Parathyroid adenoma (tissue), 2 donors: ENCODE measurements at regions not wholly inside any gene's neighbourhood (a gene's known extent, or its start where the extent isn't known, plus 50 kb on each side); places are given as distances from the start of the nearest gene placed in this dataset.
"Not testable (repeated sequence)": the region's sequence is repeated elsewhere in the genome, so short reads cannot be mapped to it uniquely, and the experiment has no call there.

Source experiments
- H2AFZ ChIP-seq: fragments of 300-600 bp; sonication (generic); one replicate; pipeline ENCODE4 v1.7.0; 2017; ENCODE audit warnings: antibody characterized with exemption, mild to moderate bottlenecking
- H3K27ac ChIP-seq: fragments of 300-600 bp; sonication (generic); one replicate; pipeline ENCODE4 v1.7.0; 2017
- H3K27me3 ChIP-seq: fragments of 300-600 bp; sonication (generic); one replicate; pipeline ENCODE4 v1.7.0; 2017; ENCODE audit warnings: low read length; ENCODE audit not compliant: control insufficient read depth, insufficient read depth
- H3K36me3 ChIP-seq: fragments of 300-600 bp; sonication (generic); one replicate; pipeline ENCODE4 v1.7.0; 2017; ENCODE audit warnings: low read length; ENCODE audit not compliant: control insufficient read depth, insufficient read depth
- H3K4me1 ChIP-seq: fragments of 300-600 bp; sonication (generic); one replicate; pipeline ENCODE4 v1.7.0; 2017; ENCODE audit warnings: control low read depth
- H3K4me2 ChIP-seq: fragments of 300-600 bp; sonication (generic); one replicate; pipeline ENCODE4 v1.7.0; 2017; ENCODE audit warnings: low read length
- H3K4me3 ChIP-seq: fragments of 300-600 bp; sonication (generic); one replicate; pipeline ENCODE4 v1.7.0; 2017; ENCODE audit warnings: low read depth, low read length
- H3K79me2 ChIP-seq: fragments of 300-600 bp; sonication (generic); one replicate; pipeline ENCODE4 v1.7.0; 2017; ENCODE audit warnings: control low read depth
- H3K9ac ChIP-seq: fragments of 300-600 bp; sonication (generic); one replicate; pipeline ENCODE4 v1.7.0; 2017; ENCODE audit warnings: mild to moderate bottlenecking
- H3K9me3 ChIP-seq: fragments of 300-600 bp; sonication (generic); one replicate; pipeline ENCODE4 v1.7.0; 2017; ENCODE audit warnings: low read length; ENCODE audit not compliant: control insufficient read depth
- TF ChIP-seq, protein P1 (sequence below): fragments of 300-600 bp; sonication (generic); IDR thresholded peaks from one replicate; pipeline ENCODE4 v1.7.0; 2017; ENCODE audit warnings: antibody characterized with exemption, mild to moderate bottlenecking
- donor health status: primary hyperparathyroidism.

DNA sequence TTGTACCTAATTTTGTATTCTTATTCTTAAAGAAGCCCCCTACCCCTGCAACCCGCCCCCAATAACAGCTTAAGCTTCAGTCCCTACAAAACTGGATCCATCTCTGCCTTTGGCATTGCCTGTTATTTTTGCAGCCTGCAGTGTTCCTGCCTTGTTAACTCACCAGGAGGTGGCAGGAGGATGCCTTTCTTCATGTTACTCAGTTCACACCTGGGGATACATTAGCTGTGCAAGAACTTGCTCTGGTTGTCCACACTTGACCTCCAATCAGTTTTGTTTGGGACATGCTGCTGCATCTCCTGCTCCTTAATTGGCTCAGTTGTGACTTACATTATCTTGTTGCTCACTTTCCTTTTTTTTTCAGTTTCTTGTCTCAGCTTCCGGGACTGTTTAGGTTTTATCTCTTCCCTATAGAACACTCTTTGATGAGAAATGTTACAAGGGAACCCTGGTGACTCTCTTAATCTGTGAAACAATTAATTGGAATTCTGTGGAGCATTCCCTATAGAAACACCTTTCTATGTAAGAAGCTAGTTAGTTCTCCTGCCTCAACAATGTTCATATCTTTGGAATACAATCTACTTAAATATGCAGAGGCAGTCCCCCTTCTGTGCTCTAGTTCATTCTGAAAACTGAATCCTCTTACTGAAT lies 467.7 kb upstream of the ACO1 start:
- H3K4me1 ChIP-seq, result no peaks in the 10 kb centered on the region
- no peaks in the 10 kb centered on the region for H3K9me3 ChIP-seq
- no peaks in the 10 kb centered on the region for H3K27me3 ChIP-seq
- no peaks in the 10 kb centered on the region for H3K36me3 ChIP-seq
- no peak overlapping the region for H2AFZ ChIP-seq
- no peak overlapping the region for H3K4me3 ChIP-seq
- TF ChIP-seq, protein P1, sequence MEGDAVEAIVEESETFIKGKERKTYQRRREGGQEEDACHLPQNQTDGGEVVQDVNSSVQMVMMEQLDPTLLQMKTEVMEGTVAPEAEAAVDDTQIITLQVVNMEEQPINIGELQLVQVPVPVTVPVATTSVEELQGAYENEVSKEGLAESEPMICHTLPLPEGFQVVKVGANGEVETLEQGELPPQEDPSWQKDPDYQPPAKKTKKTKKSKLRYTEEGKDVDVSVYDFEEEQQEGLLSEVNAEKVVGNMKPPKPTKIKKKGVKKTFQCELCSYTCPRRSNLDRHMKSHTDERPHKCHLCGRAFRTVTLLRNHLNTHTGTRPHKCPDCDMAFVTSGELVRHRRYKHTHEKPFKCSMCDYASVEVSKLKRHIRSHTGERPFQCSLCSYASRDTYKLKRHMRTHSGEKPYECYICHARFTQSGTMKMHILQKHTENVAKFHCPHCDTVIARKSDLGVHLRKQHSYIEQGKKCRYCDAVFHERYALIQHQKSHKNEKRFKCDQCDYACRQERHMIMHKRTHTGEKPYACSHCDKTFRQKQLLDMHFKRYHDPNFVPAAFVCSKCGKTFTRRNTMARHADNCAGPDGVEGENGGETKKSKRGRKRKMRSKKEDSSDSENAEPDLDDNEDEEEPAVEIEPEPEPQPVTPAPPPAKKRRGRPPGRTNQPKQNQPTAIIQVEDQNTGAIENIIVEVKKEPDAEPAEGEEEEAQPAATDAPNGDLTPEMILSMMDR, result no peak
- no peak overlapping the region for H3K27ac ChIP-seq
- H3K79me2 ChIP-seq, result no peaks in the 10 kb centered on the region
- H3K4me2 ChIP-seq, result no peak overlapping the region
- H3K9ac ChIP-seq, result no peak overlapping the region

DNA sequence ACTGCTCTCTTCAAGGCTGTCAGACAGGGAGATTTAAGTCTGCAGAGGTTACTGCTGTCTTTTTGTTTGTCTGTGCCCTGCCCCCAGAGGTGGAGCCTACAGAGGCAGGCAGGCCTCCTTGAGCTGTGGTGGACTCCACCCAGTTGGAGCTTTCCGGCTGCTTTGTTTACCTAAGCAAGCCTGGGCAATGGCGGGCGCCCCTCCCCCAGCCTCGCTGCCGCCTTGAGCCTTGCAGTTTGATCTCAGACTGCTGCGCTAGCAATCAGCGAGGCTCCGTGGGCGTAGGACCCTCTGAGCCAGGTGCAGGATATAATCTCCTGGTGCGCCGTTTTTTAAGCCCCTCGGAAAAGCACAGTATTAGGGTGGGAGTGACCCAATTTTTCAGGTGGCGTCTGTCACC lies 446.7 kb upstream of the ACO1 start:
- not testable (repeated sequence) for H3K4me2 ChIP-seq, H2AFZ ChIP-seq, H3K27me3 ChIP-seq, H3K4me1 ChIP-seq, H3K27ac ChIP-seq, H3K36me3 ChIP-seq, H3K9me3 ChIP-seq, H3K4me3 ChIP-seq, H3K79me2 ChIP-seq, H3K9ac ChIP-seq

GRCh38 chr9:31950756-31951155 lies 433.7 kb upstream of the ACO1 start:
- no peak overlapping the region for H3K4me2 ChIP-seq
- TF ChIP-seq, protein P1, result no peak
- H3K4me3 ChIP-seq, result no peak overlapping the region
- no peak overlapping the region for H3K27ac ChIP-seq
- no peak overlapping the region for H2AFZ ChIP-seq
- no peaks in the 10 kb centered on the region for H3K27me3 ChIP-seq
- H3K36me3 ChIP-seq, result no peaks in the 10 kb centered on the region
- H3K79me2 ChIP-seq, result no peaks in the 10 kb centered on the region
- no peaks in the 10 kb centered on the region for H3K9me3 ChIP-seq
- no peak overlapping the region for H3K9ac ChIP-seq
- no peaks in the 10 kb centered on the region for H3K4me1 ChIP-seq

GRCh38 chr9:31958572-31958971 lies 425.9 kb upstream of the ACO1 start:
- H3K4me2 ChIP-seq, result no peak overlapping the region
- H3K36me3 ChIP-seq, result no peaks in the 10 kb centered on the region
- no peaks in the 10 kb centered on the region for H3K79me2 ChIP-seq
- H3K9ac ChIP-seq, result no peak overlapping the region
- H3K4me3 ChIP-seq, result no peak overlapping the region
- H3K9me3 ChIP-seq, result no peaks in the 10 kb centered on the region
- no peaks in the 10 kb centered on the region for H3K27me3 ChIP-seq
- no peak overlapping the region for H3K27ac ChIP-seq
- H2AFZ ChIP-seq, result no peak overlapping the region
- H3K4me1 ChIP-seq, result no peaks in the 10 kb centered on the region
- TF ChIP-seq, protein P1, result no peak

DNA sequence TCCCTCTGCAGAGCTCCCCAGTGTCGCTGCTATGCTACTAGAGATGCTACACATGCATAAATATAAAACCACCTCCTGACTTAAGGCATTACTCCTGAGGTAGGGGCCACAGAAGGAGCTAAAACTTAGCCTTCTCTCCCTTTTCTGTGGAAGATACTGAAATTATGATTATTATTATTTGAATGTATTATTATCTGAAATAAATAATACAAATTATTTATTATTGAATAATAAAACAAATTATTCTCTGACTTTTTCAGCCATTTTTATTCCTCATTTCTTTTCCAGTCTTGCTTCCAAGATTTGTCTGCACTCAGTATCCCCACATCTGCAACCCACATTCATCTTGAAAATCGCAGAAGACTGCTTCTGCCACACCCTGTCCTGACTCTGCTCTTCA lies 414.9 kb upstream of the ACO1 start:
- Histone ChIP-seq H3K4me1 (no peaks in the 10 kb centered on the region), H3K36me3 (no peaks in the 10 kb centered on the region), H3K9me3 (no peaks in the 10 kb centered on the region), H3K9ac (no peak overlapping the region), H3K4me2 (no peak overlapping the region), H3K79me2 (no peaks in the 10 kb centered on the region), H3K27ac (no peak overlapping the region), H2AFZ (no peak overlapping the region), H3K4me3 (no peak overlapping the region), H3K27me3 (no peaks in the 10 kb centered on the region)
- TF ChIP-seq, protein P1, result no peak
